Mesenchymal stem cell (in vitro differentiated cells and primary cell): ENCODE measurements at regions not wholly inside any gene's neighbourhood (a gene's known extent, or its start where the extent isn't known, plus 50 kb on each side); places are given as distances from the start of the nearest gene placed in this dataset.

ENCODE experiments used
- DNase-seq: peaks from one replicate; pipeline ENCODE4 v3.0.0-alpha.2; 2013
- H2AFZ ChIP-seq: one replicate; pipeline ENCODE4 v1.6.1; 2013; ENCODE audit warnings: low read depth, mild to moderate bottlenecking, control low read depth, inconsistent platforms, low read length, moderate library complexity
- H2AK5ac ChIP-seq: 2 replicates; pipeline ENCODE4 v1.6.1; 2013; ENCODE audit warnings: low read length, moderate library complexity, mild to moderate bottlenecking, inconsistent platforms; ENCODE audit not compliant: severe bottlenecking
- H2BK120ac ChIP-seq: one replicate; pipeline ENCODE4 v1.6.1; 2013; ENCODE audit warnings: low read depth, mild to moderate bottlenecking, inconsistent platforms, low read length, moderate library complexity
- H2BK12ac ChIP-seq, 2 experiments: one replicate each; pipeline ENCODE4 v1.6.1; 2013; ENCODE audit warnings: inconsistent platforms in 2 of 2, low read length in 2 of 2, mild to moderate bottlenecking in 2 of 2, moderate library complexity in 2 of 2, control low read depth in 1 of 2
- H2BK15ac ChIP-seq: one replicate; pipeline ENCODE4 v1.6.1; 2013; ENCODE audit warnings: mild to moderate bottlenecking, low read depth, inconsistent platforms; ENCODE audit not compliant: poor library complexity, severe bottlenecking
- H2BK5ac ChIP-seq: 2 replicates; pipeline ENCODE4 v1.6.1; 2013; ENCODE audit warnings: low read depth, mild to moderate bottlenecking, low read length, control low read depth, inconsistent platforms; ENCODE audit not compliant: poor library complexity, severe bottlenecking
- H3K14ac ChIP-seq, 2 experiments: one replicate each; pipeline ENCODE4 v1.6.1; 2013; ENCODE audit warnings: inconsistent platforms in 2 of 2, low read length in 2 of 2, control low read depth in 1 of 2, mild to moderate bottlenecking in 1 of 2, moderate library complexity in 1 of 2
- H3K18ac ChIP-seq, 2 experiments: one replicate each; pipeline ENCODE4 v1.6.1; 2013; ENCODE audit warnings: inconsistent platforms in 2 of 2, low read length in 2 of 2, control low read depth in 1 of 2, low read depth in 1 of 2, mild to moderate bottlenecking in 1 of 2
- H3K23ac ChIP-seq, 2 experiments: one replicate each; pipeline ENCODE4 v1.6.1; 2013; ENCODE audit warnings: inconsistent platforms in 2 of 2, low read length in 2 of 2, mild to moderate bottlenecking in 2 of 2, moderate library complexity in 2 of 2, control low read depth in 1 of 2
- H3K27ac ChIP-seq: 2 replicates; pipeline ENCODE4 v1.5.1; 2013; ENCODE audit warnings: mild to moderate bottlenecking, moderate library complexity, low read length, control low read depth, inconsistent platforms; ENCODE audit not compliant: poor library complexity, severe bottlenecking
- H3K27me3 ChIP-seq, 2 experiments: 2 replicates each; pipeline versions ENCODE4 v1.6.1 to v1.7.0; 2013; ENCODE audit warnings: low read length in 2 of 2, mild to moderate bottlenecking in 2 of 2, moderate library complexity in 2 of 2, control low read depth in 1 of 2, inconsistent platforms in 1 of 2; ENCODE audit not compliant: control insufficient read depth in 1 of 2, insufficient read depth in 1 of 2
- H3K36me3 ChIP-seq, 2 experiments: 2 replicates each; pipeline versions ENCODE4 v1.6.1 to v1.7.0; 2013; ENCODE audit warnings: low read length in 2 of 2, control low read depth in 1 of 2, inconsistent platforms in 1 of 2, low read depth in 1 of 2, mild to moderate bottlenecking in 1 of 2; ENCODE audit not compliant: insufficient read depth in 2 of 2, control insufficient read depth in 1 of 2
- H3K4ac ChIP-seq, 2 experiments: one replicate each; pipeline ENCODE4 v1.6.1; 2013; ENCODE audit warnings: inconsistent platforms in 2 of 2, low read length in 2 of 2, mild to moderate bottlenecking in 2 of 2, moderate library complexity in 2 of 2, control low read depth in 1 of 2, low read depth in 1 of 2
- H3K4me1 ChIP-seq: 2 replicates; pipeline ENCODE4 v1.6.1; 2013; ENCODE audit warnings: low read depth, low read length, control low read depth; ENCODE audit not compliant: control insufficient read depth, insufficient read depth
- H3K4me2 ChIP-seq: 2 replicates; pipeline ENCODE4 v1.6.1; 2013; ENCODE audit warnings: low read length, mild to moderate bottlenecking, inconsistent platforms; ENCODE audit not compliant: poor library complexity, severe bottlenecking
- H3K4me3 ChIP-seq, 2 experiments: 2 replicates each; pipeline versions ENCODE4 v1.5.1 to v1.7.0; 2013; ENCODE audit warnings: low read length in 2 of 2, mild to moderate bottlenecking in 2 of 2, control low read depth in 1 of 2, low read depth in 1 of 2; ENCODE audit not compliant: insufficient read depth in 1 of 2
- H3K79me1 ChIP-seq: replicated peaks from 2 replicates; pipeline ENCODE4 v1.6.1; 2013; ENCODE audit warnings: mild to moderate bottlenecking, control low read depth, low read length, inconsistent platforms; ENCODE audit not compliant: poor library complexity, severe bottlenecking
- H3K9ac ChIP-seq: 2 replicates; pipeline ENCODE4 v1.7.0; 2013; ENCODE audit warnings: mild to moderate bottlenecking, low read length, moderate library complexity
- H3K9me3 ChIP-seq: 2 replicates; pipeline ENCODE4 v1.7.0; 2013; ENCODE audit warnings: mild to moderate bottlenecking, low read length; ENCODE audit not compliant: control insufficient read depth
- H4K8ac ChIP-seq: one replicate; pipeline ENCODE4 v1.6.1; 2013; ENCODE audit warnings: inconsistent platforms, mild to moderate bottlenecking, low read length, moderate library complexity
- H4K91ac ChIP-seq: one replicate; pipeline ENCODE4 v1.6.1; 2013; ENCODE audit warnings: mild to moderate bottlenecking, low read length, inconsistent platforms
- WGBS: methylation state at CpG from one replicate; pipeline ENCODE4 v1.1.7; 2013; ENCODE audit warnings: mixed read lengths; 5-methylcytosine and 5-hydroxymethylcytosine counted together

DNA sequence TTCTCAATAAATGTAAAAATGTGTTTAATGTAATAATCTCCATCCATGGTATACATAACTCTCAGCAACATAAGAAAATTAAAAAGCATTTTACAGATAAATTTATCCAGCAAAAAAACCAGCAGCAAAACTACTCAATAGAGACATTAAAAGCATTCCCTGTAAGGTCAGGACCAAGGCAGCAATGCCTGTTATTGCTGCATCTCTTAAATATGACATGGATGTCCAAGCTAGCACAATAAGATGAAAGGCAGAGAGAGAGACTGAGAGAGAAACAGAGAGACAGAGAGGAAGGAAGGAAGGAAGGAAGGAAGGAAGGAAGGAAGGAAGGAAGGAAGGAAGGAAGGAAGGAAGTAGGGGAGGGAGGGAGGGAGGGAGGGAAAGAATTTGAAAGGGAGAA is 289.0 kb upstream of the PAPPA start:
- Histone ChIP-seq H3K4ac (no peak overlapping the region), H2BK5ac (no peak overlapping the region), H3K9me3 (no peaks in the 10 kb centered on the region), H2AFZ (no peak overlapping the region), H3K4me3 (no peak overlapping the region), H2AK5ac (no peak overlapping the region), H4K8ac (no peak overlapping the region), H3K79me1 (no peaks in the 10 kb centered on the region), H3K14ac (no peak overlapping the region), H4K91ac (no peak overlapping the region), H3K4me1 (no peaks in the 10 kb centered on the region), H3K27me3 (no peaks in the 10 kb centered on the region), H3K23ac (no peak overlapping the region), H2BK120ac (no peak overlapping the region), H3K36me3 (no peaks in the 10 kb centered on the region), H3K18ac (no peak overlapping the region), H3K4me2 (no peak overlapping the region), H2BK12ac (no peak overlapping the region), H3K27ac (no peak overlapping the region), H2BK15ac (no peak overlapping the region), H3K9ac (no peak overlapping the region)
- DNase-seq: no peak

DNA sequence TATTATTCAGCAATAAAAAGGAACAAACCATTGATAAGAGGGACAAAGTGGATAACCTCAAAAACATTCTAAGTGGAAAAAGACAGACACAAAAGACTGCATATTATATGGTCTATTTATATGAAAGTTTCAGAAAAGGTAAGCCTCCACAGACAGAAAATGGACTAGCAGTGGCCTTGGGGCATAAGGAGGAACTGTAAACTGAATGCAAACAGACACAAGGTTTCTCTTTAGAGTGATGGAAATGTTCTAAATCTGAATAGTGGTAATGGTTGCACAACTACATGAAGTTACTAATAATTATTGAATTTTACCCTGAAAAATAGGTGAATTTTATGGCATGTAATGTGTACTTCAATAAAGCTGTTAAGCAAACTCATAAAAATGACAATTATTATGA is 286.3 kb upstream of the PAPPA start:
- DNase-seq: no peak
- Histone ChIP-seq H3K14ac (no peak overlapping the region), H3K4me2 (no peak overlapping the region), H3K36me3 (no peaks in the 10 kb centered on the region), H2AK5ac (no peak overlapping the region), H3K23ac (no peak overlapping the region), H3K9me3 (no peaks in the 10 kb centered on the region), H3K4ac (no peak overlapping the region), H2BK15ac (no peak overlapping the region), H2BK120ac (no peak overlapping the region), H3K79me1 (no peaks in the 10 kb centered on the region), H2BK5ac (no peak overlapping the region), H3K27ac (no peak overlapping the region), H2AFZ (no peak overlapping the region), H4K8ac (no peak overlapping the region), H3K18ac (no peak overlapping the region), H4K91ac (no peak overlapping the region), H2BK12ac (no peak overlapping the region), H3K27me3 (no peaks in the 10 kb centered on the region), H3K9ac (no peak overlapping the region), H3K4me3 (no peak overlapping the region), H3K4me1 (no peaks in the 10 kb centered on the region)

DNA sequence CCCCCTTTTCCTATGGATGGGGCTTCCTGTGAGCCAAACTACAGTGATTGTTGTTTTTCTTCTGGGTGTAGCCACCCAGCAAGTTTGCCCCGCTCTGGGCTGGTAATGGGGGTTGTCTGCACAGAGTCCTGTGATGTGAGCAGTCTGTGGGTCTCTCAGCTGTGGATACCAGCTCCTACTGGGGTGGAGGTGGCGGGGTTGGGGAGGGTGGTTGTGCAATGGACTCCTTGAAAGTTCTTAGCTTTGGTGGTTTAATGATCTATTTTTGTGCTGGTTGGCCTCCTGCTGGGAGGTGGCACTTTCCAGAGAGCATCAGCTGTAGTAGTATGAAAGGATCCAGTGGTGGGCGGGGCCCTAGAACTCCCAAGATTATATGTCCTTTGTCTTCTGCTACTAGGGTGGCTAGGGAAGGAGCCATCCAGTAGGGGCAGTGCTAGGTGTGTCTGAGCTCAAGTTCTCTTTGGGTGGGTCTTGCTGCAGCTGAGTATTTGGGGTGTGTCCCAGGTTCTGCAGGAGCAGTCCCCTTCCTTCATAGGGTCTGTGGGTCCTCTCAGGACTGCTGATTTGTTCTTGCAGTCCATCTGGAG is 275.6 kb upstream of the PAPPA start:
- no peak overlapping the region for H3K4me2 ChIP-seq
- H2BK120ac ChIP-seq: peak overlapping the region; percentile 49
- no peak overlapping the region for H3K4me3 ChIP-seq
- no peaks in the 10 kb centered on the region for H3K27me3 ChIP-seq
- no peak overlapping the region for H3K14ac ChIP-seq
- H4K8ac ChIP-seq: peak overlapping the region; percentile 87
- 80% methylated on average over 3 of the region's 3 CpGs for WGBS
- no peak overlapping the region for H3K9ac ChIP-seq
- peaks cover 6% of the 10 kb centered on the region for H3K4me1 ChIP-seq
- H3K4ac ChIP-seq: peak overlapping the region in 1 of 2 experiments; percentile 17
- no peak overlapping the region for H2AK5ac ChIP-seq
- H2BK5ac ChIP-seq: no peak overlapping the region
- no peaks in the 10 kb centered on the region for H3K79me1 ChIP-seq
- H2BK15ac ChIP-seq: peak overlapping the region; percentile 44
- H2AFZ ChIP-seq: no peak overlapping the region
- H4K91ac ChIP-seq: peak overlapping the region; percentile 72
- H3K27ac ChIP-seq: no peak overlapping the region
- DNase-seq: no peak
- H3K9me3 ChIP-seq: no peaks in the 10 kb centered on the region
- peak overlapping the region; percentile 84 to 91 for H2BK12ac ChIP-seq
- H3K18ac ChIP-seq: peak overlapping the region in 1 of 2 experiments; percentile 33
- no peaks in the 10 kb centered on the region for H3K36me3 ChIP-seq
- H3K23ac ChIP-seq: no peak overlapping the region

DNA sequence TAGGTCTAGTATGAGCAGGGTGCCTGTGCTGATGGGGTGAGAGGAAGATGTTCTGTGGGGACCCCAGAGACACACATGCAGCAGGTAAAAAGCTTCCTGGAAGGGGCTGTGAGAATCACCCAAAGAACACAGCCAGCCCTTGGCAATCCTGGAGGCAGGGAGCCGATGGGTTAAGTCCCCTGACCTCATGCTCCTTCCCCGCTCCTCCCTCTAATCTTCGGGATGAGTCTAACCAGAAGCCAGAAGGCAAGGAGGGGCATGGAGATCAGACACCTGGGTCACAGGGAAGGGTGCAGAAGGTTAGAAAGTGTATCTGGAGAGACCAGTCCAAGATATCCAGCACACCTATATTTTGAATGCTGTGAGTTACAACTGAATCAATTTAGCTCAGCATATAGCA is 274.1 kb upstream of the PAPPA start:
- Histone ChIP-seq H3K4me3 (no peak overlapping the region), H2BK15ac (peak overlapping the region; percentile 44), H3K9me3 (no peaks in the 10 kb centered on the region), H2AFZ (no peak overlapping the region), H3K14ac (no peak overlapping the region), H2BK12ac (peak overlapping the region in 1 of 2 experiments; percentile 70), H2AK5ac (no peak overlapping the region), H3K79me1 (no peaks in the 10 kb centered on the region), H3K23ac (no peak overlapping the region), H3K18ac (peak overlapping the region in 1 of 2 experiments; percentile 37), H2BK120ac (no peak overlapping the region), H4K8ac (no peak overlapping the region), H3K27ac (no peak overlapping the region), H3K4me2 (no peak overlapping the region), H3K27me3 (no peaks in the 10 kb centered on the region), H3K4me1 (peaks cover 6% of the 10 kb centered on the region), H3K9ac (no peak overlapping the region), H2BK5ac (no peak overlapping the region), H3K36me3 (no peaks in the 10 kb centered on the region), H3K4ac (peak overlapping the region in 1 of 2 experiments; percentile 24), H4K91ac (peak overlapping the region; percentile 19)
- no peak for DNase-seq
- WGBS: 100% methylated on average over 1 of the region's 3 CpGs
